ENCODE measurements at regions not wholly inside any gene's neighbourhood (a gene's known extent, or its start where the extent isn't known, plus 50 kb on each side); places are given as distances from the start of the nearest gene placed in this dataset.

GRCh38 chr6:22952097-22952496, 382.7 kb downstream of the HDGFL1 start:
- no peaks in the 10 kb centered on the region for H3K36me3 ChIP-seq
- H3K9me3 ChIP-seq: no peaks in the 10 kb centered on the region
- no peak overlapping the region for H3K4me3 ChIP-seq
- DNase-seq: no peak
- H3K27me3 ChIP-seq: no peaks in the 10 kb centered on the region
- 65 to 79% (median 75%) methylated on average over 4 of the region's 4 CpGs for WGBS, 4 donors
- no peak for TF ChIP-seq POLR2A (IDR thresholded peaks at IDR 0.05)
- ATAC-seq: no peak
- peaks cover 0 to 17% (median 0%) of the 10 kb centered on the region in 12 donors for H3K4me1 ChIP-seq
- no peak overlapping the region for H3K27ac ChIP-seq
- intact Hi-C loops (cut with DNase I): no loop called here

- no peaks in the 10 kb centered on the region for H3K27me3 ChIP-seq
- intact Hi-C loops (cut with DNase I): no loop called here
- H3K4me3 ChIP-seq: peak overlapping the region; percentile 0 to 48 (median 31)
- H3K9me3 ChIP-seq: peaks cover 0 to 5% (median 0%) of the 10 kb centered on the region in 12 donors
- 34 to 42% (median 40%) methylated on average over 5 of the region's 5 CpGs for WGBS, 4 donors
- H3K27ac ChIP-seq: peak overlapping the region in 6 of 12 donors; percentile 4 to 58 (median 22)
- peaks cover 0 to 17% (median 0%) of the 10 kb centered on the region in 12 donors for H3K4me1 ChIP-seq
- ATAC-seq: no peak
- no peaks in the 10 kb centered on the region for H3K36me3 ChIP-seq
- no peak for DNase-seq
- no peak for TF ChIP-seq POLR2A (IDR thresholded peaks at IDR 0.05)
- no peak for TF ChIP-seq CTCF (IDR thresholded peaks at IDR 0.05)
These were observed 385.5 kb downstream of the HDGFL1 start for GRCh38 chr6:22954749-22955385.

- H3K4me1 ChIP-seq: peaks cover 0 to 17% (median 0%) of the 10 kb centered on the region in 12 donors
- 23 to 27% (median 26%) methylated on average over 6 of the region's 6 CpGs for WGBS, 4 donors
- no peaks in the 10 kb centered on the region for H3K36me3 ChIP-seq
- H3K9me3 ChIP-seq: peaks cover 0 to 5% (median 0%) of the 10 kb centered on the region in 12 donors
- no peak for DNase-seq
- intact Hi-C loops (cut with DNase I): no loop called here
- no peak overlapping the region for H3K27ac ChIP-seq
- no peak overlapping the region for H3K4me3 ChIP-seq
- H3K27me3 ChIP-seq: no peaks in the 10 kb centered on the region
- ATAC-seq: peak in 2 of 4 donors; percentile 68 to 74
- TF ChIP-seq POLR2A (IDR thresholded peaks at IDR 0.05): no peak
- peak in 3 of 12 donors; percentile 12 to 19 (median 14) for TF ChIP-seq CTCF (IDR thresholded peaks at IDR 0.05)
These were observed 386.8 kb downstream of the HDGFL1 start for GRCh38 chr6:22956029-22956681.

GRCh38 chr6:22958677-22959076, 389.3 kb downstream of the HDGFL1 start:
- no peaks in the 10 kb centered on the region for H3K27me3 ChIP-seq
- H3K27ac ChIP-seq: no peak overlapping the region
- 84 to 98% (median 91%) methylated on average over 1 of the region's 1 CpG for WGBS, 4 donors
- TF ChIP-seq POLR2A (IDR thresholded peaks at IDR 0.05): no peak
- TF ChIP-seq CTCF (IDR thresholded peaks at IDR 0.05): no peak
- peaks cover 0 to 17% (median 0%) of the 10 kb centered on the region in 12 donors for H3K4me1 ChIP-seq
- DNase-seq (no peak), ATAC-seq (no peak)
- H3K9me3 ChIP-seq: peaks cover 0 to 5% (median 0%) of the 10 kb centered on the region in 12 donors
- no peaks in the 10 kb centered on the region for H3K36me3 ChIP-seq
- intact Hi-C loops (cut with DNase I): no loop called here
- H3K4me3 ChIP-seq: no peak overlapping the region
